ENCODE measurements at regions not wholly inside any gene's neighbourhood (a gene's known extent, or its start where the extent isn't known, plus 50 kb on each side); places are given as distances from the start of the nearest gene placed in this dataset.

GRCh38 chr20:40922865-40923264, 105.8 kb upstream of the TOP1 start:
- Histone ChIP-seq H3K36me3 (ENCODE audit: insufficient read depth, low read length) (no peaks in the 10 kb centered on the region), H2AFZ (ENCODE audit: low read length) (no peak overlapping the region), H3K79me2 (ENCODE audit: insufficient read depth, low read length) (no peaks in the 10 kb centered on the region), H3K9me3 (ENCODE audit: low read depth, low read length) (no peaks in the 10 kb centered on the region), H3K27me3 (ENCODE audit: insufficient read depth, low read length) (no peaks in the 10 kb centered on the region), H3K27ac (ENCODE audit: low read depth, low read length) (no peak overlapping the region), H3K4me3 (ENCODE audit: insufficient read depth, low read length) (no peak overlapping the region), H3K4me2 (ENCODE audit: insufficient read depth, low read length) (no peak overlapping the region), H4K20me1 (ENCODE audit: insufficient read depth, low read length) (no peaks in the 10 kb centered on the region), H3K4me1 (ENCODE audit: insufficient read depth, low read length) (no peaks in the 10 kb centered on the region)
- no peak for DNase-seq (ENCODE audit: insufficient read length, low spot score, missing footprints)
- TF ChIP-seq CTCF (IDR thresholded peaks at IDR 0.05; ENCODE audit: extremely low read depth, low read depth, low read length) = no peak

GRCh38 chr20:40925829-40926510, 102.7 kb upstream of the TOP1 start:
- H4K20me1 ChIP-seq (ENCODE audit: insufficient read depth, low read length) = no peaks in the 10 kb centered on the region
- DNase-seq (ENCODE audit: insufficient read length, low spot score, missing footprints) = no peak

GRCh38 chr20:40926928-40927327, 101.7 kb upstream of the TOP1 start:
- H3K4me2 ChIP-seq (ENCODE audit: insufficient read depth, low read length) = no peak overlapping the region
- H3K27me3 ChIP-seq (ENCODE audit: insufficient read depth, low read length) = no peaks in the 10 kb centered on the region
- H3K4me1 ChIP-seq (ENCODE audit: insufficient read depth, low read length) = no peaks in the 10 kb centered on the region
- no peak for TF ChIP-seq CTCF (IDR thresholded peaks at IDR 0.05; ENCODE audit: extremely low read depth, low read depth, low read length)
- no peak for DNase-seq (ENCODE audit: insufficient read length, low spot score, missing footprints)
- no peaks in the 10 kb centered on the region for H3K9me3 ChIP-seq (ENCODE audit: low read depth, low read length)
- no peaks in the 10 kb centered on the region for H3K79me2 ChIP-seq (ENCODE audit: insufficient read depth, low read length)
- H4K20me1 ChIP-seq (ENCODE audit: insufficient read depth, low read length) = no peaks in the 10 kb centered on the region
- no peaks in the 10 kb centered on the region for H3K36me3 ChIP-seq (ENCODE audit: insufficient read depth, low read length)
- H2AFZ ChIP-seq (ENCODE audit: low read length) = no peak overlapping the region
- H3K27ac ChIP-seq (ENCODE audit: low read depth, low read length) = no peak overlapping the region
- no peak overlapping the region for H3K4me3 ChIP-seq (ENCODE audit: insufficient read depth, low read length)

More at GRCh38 chr20:40925829-40926510, 102.7 kb upstream of the TOP1 start:
- Histone ChIP-seq H3K36me3 (ENCODE audit: insufficient read depth, low read length) (no peaks in the 10 kb centered on the region), H3K4me1 (ENCODE audit: insufficient read depth, low read length) (no peaks in the 10 kb centered on the region), H3K27ac (ENCODE audit: low read depth, low read length) (no peak overlapping the region), H3K4me2 (ENCODE audit: insufficient read depth, low read length) (no peak overlapping the region), H3K4me3 (ENCODE audit: insufficient read depth, low read length) (no peak overlapping the region), H2AFZ (ENCODE audit: low read length) (no peak overlapping the region), H3K79me2 (ENCODE audit: insufficient read depth, low read length) (no peaks in the 10 kb centered on the region), H3K27me3 (ENCODE audit: insufficient read depth, low read length) (no peaks in the 10 kb centered on the region), H3K9me3 (ENCODE audit: low read depth, low read length) (no peaks in the 10 kb centered on the region)
- TF ChIP-seq CTCF (IDR thresholded peaks at IDR 0.05; ENCODE audit: extremely low read depth, low read depth, low read length) = no peak

- H3K4me3 ChIP-seq (ENCODE audit: insufficient read depth, low read length) = no peak overlapping the region
- no peaks in the 10 kb centered on the region for H3K79me2 ChIP-seq (ENCODE audit: insufficient read depth, low read length)
- no peaks in the 10 kb centered on the region for H4K20me1 ChIP-seq (ENCODE audit: insufficient read depth, low read length)
- H3K4me1 ChIP-seq (ENCODE audit: insufficient read depth, low read length) = no peaks in the 10 kb centered on the region
- no peak overlapping the region for H3K4me2 ChIP-seq (ENCODE audit: insufficient read depth, low read length)
- no peaks in the 10 kb centered on the region for H3K27me3 ChIP-seq (ENCODE audit: insufficient read depth, low read length)
- DNase-seq (ENCODE audit: insufficient read length, low spot score, missing footprints) = no peak
- H3K9me3 ChIP-seq (ENCODE audit: low read depth, low read length) = no peaks in the 10 kb centered on the region
- no peaks in the 10 kb centered on the region for H3K36me3 ChIP-seq (ENCODE audit: insufficient read depth, low read length)
- no peak for TF ChIP-seq CTCF (IDR thresholded peaks at IDR 0.05; ENCODE audit: extremely low read depth, low read depth, low read length)
- no peak overlapping the region for H3K27ac ChIP-seq (ENCODE audit: low read depth, low read length)
- H2AFZ ChIP-seq (ENCODE audit: low read length) = no peak overlapping the region
Observed at GRCh38 chr20:40930561-40930960, 98.1 kb upstream of the TOP1 start.

Measured in osteoblast (primary cell).